Panc1 (cell line): ENCODE measurements at regions not wholly inside any gene's neighbourhood (a gene's known extent, or its start where the extent isn't known, plus 50 kb on each side); places are given as distances from the start of the nearest gene placed in this dataset.

Experiments
- CTCF ChIP-seq: fragments of 450-650 bp; IDR thresholded peaks from 2 replicates; pipeline ENCODE4 v1.5.1; 2017; ENCODE audit warnings: mild to moderate bottlenecking
- POLR2AphosphoS5 ChIP-seq: IDR thresholded peaks from 2 replicates; pipeline ENCODE4 v1.6.1; 2012; ENCODE audit warnings: mild to moderate bottlenecking, low read depth, low read length, moderate library complexity
- REST ChIP-seq, 2 experiments: IDR thresholded peaks; 2 replicates each; pipeline ENCODE4 v1.6.1; 2011 to 2012; ENCODE audit warnings: low read depth in 2 of 2, control low read depth in 1 of 2, low read length in 1 of 2, mild to moderate bottlenecking in 1 of 2, moderate library complexity in 1 of 2; ENCODE audit not compliant: insufficient read depth in 1 of 2
- SIN3A ChIP-seq: IDR thresholded peaks from 2 replicates; pipeline ENCODE4 v1.6.1; 2012; ENCODE audit warnings: low read depth, mild to moderate bottlenecking, low read length, moderate library complexity, borderline replicate concordance; ENCODE audit not compliant: insufficient read depth
- TCF7L2 ChIP-seq: IDR thresholded peaks from 2 replicates; pipeline ENCODE4 v1.6.1; 2011; ENCODE audit warnings: mild to moderate bottlenecking, low read depth, low read length, inconsistent platforms

DNA sequence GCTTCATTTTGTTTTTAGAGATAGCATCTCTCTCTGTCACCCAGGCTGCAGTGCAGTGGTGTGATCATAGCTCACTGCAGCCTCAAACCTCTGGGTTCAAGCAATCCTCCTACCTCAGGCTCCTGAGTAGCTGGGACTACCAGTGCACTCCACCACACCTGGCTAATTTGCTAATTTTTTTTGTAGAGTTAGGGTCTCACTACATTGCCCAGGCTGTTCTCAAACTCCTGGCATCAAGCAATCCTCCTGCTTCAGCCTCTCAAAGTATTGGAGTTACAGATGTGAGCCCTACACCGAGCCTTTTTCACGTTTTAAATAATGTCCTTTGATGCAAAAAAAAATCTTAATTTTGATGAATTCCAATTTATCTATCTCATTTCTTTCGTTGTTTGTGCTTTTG, 75.4 kb upstream of the LINC01488 start:
- TF ChIP-seq CTCF (no peak), SIN3A (no peak), POLR2AphosphoS5 (no peak), REST (IDR thresholded peaks at IDR 0.05; ENCODE audit: insufficient read depth in 1 of 2, low read depth in 2 of 2, low read length in 1 of 2) (no peak), TCF7L2 (no peak)
